Stomach (tissue), 8 donors: ENCODE measurements at regions not wholly inside any gene's neighbourhood (a gene's known extent, or its start where the extent isn't known, plus 50 kb on each side); places are given as distances from the start of the nearest gene placed in this dataset.
A peak's percentile ranks its signal among the peaks of the same experiment; 100 is the strongest.
"Not testable (repeated sequence)": the region's sequence is repeated elsewhere in the genome, so short reads cannot be mapped to it uniquely, and the experiment has no call there.

ENCODE experiments used
- DNase-seq, 2 donors: peaks; one replicate each; pipeline versions ENCODE4 v3.0.0 to v3.0.0-alpha.2; 2013 to 2019
- H3K27ac ChIP-seq, 5 donors: fragments of 200-600 bp in 4 of 5; sonication (generic) in 4 of 5; one replicate each; pipeline ENCODE4 v1.5.1; 2013 to 2019; ENCODE audit warnings: mild to moderate bottlenecking in 1 of 5, moderate library complexity in 1 of 5
- H3K27me3 ChIP-seq, 3 donors: fragments of 200-600 bp; sonication (generic); one replicate each; pipeline ENCODE4 v1.5.1; 2017 to 2019; ENCODE audit warnings: mixed run types in 1 of 3
- H3K36me3 ChIP-seq, 4 donors: fragments of 200-600 bp; sonication (generic); 1 replicate in 3 of 4; 2 replicates in 1 of 4; pipeline ENCODE4 v1.5.1; 2016 to 2019
- H3K4me1 ChIP-seq, 4 donors: fragments of 200-600 bp; sonication (generic); one replicate each; pipeline ENCODE4 v1.5.1; 2016 to 2019
- H3K4me3 ChIP-seq, 4 donors: fragments of 200-600 bp; sonication (generic) in 3 of 4; one replicate each; pipeline ENCODE4 v1.5.1; 2016 to 2019; ENCODE audit warnings: mild to moderate bottlenecking in 1 of 4
- H3K9me3 ChIP-seq, 4 donors: fragments of 200-600 bp; sonication (generic); one replicate each; pipeline ENCODE4 v1.5.1; 2016 to 2019
- CTCF ChIP-seq, 7 experiments: fragments of 450-650 bp in 4 of 7; fragments of 200-600 bp in 3 of 7; sonication (generic) in 3 of 7; IDR thresholded peaks; one replicate each; pipeline ENCODE4 v1.5.1; 2016 to 2019; ENCODE audit warnings: antibody characterized with exemption in 7 of 7, control low read depth in 2 of 7, mild to moderate bottlenecking in 1 of 7
- EP300 ChIP-seq: sonication (generic); formaldehyde crosslinking; IDR thresholded peaks from one replicate; pipeline ENCODE4 v1.6.1; 2017; ENCODE audit warnings: antibody characterized with exemption
- POLR2A ChIP-seq, 4 donors: fragments of 450-650 bp; IDR thresholded peaks; one replicate each; pipeline ENCODE4 v1.6.1; 2016; ENCODE audit warnings: antibody characterized with exemption in 4 of 4, control low read depth in 2 of 4, mild to moderate bottlenecking in 1 of 4, moderate library complexity in 1 of 4
- POLR2AphosphoS5 ChIP-seq, 3 donors: sonication (generic); formaldehyde crosslinking; IDR thresholded peaks; one replicate each; pipeline ENCODE4 v1.6.1; 2016; ENCODE audit warnings: antibody characterized with exemption in 3 of 3
- WGBS, 5 donors: extraction: QIAGEN DNeasy Blood & Tissue Kit in 3 of 5; methylation state at CpG; one replicate each; pipeline versions ENCODE4 v1.1.5 to v1.1.7; 2013 to 2018; 5-methylcytosine and 5-hydroxymethylcytosine counted together
- intact Hi-C: fragments of 100-400 bp; cut with DNase I; formaldehyde crosslinking; loops from one replicate; pipeline ENCODE4 v1.15.1; 2023; ENCODE audit warnings: low total_unique reads
- donor health status: healthy with polysubstance abuse.
- donor health status: Bipolar disorder and iron deficiency.
- donor health status: healthy.

DNA sequence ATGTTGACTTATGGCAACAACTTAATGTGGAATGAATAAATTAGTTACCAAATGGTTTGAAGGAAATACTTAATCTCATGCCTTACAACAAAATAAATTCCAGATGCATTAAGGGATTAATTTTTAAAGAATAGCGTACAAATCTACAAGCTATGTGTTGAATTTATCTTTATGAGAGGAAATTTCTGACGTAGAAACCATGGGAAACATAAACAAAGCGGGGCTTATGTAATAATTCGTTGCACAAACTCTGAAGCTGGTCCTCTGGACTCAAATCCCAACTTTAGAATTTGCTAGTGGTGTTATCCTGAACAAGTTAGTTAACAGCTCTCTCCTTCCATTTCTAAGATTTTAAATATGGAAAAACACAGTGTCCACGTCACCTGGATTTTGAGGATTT lies 137.4 kb upstream of the CALCR start:
- H3K9me3 ChIP-seq = no peaks in the 10 kb centered on the region
- no peaks in the 10 kb centered on the region for H3K36me3 ChIP-seq
- intact Hi-C loops = no loop called here
- H3K27me3 ChIP-seq = no peaks in the 10 kb centered on the region
- no peak for TF ChIP-seq POLR2A (IDR thresholded peaks at IDR 0.05)
- no peak for TF ChIP-seq POLR2AphosphoS5 (IDR thresholded peaks at IDR 0.05)
- TF ChIP-seq CTCF (IDR thresholded peaks at IDR 0.05) = no peak
- no peak for TF ChIP-seq EP300
- DNase-seq = peak in 1 of 2 donors; percentile 3
- H3K4me1 ChIP-seq = no peaks in the 10 kb centered on the region
- WGBS, 5 donors = 47 to 67% (median 60%) methylated on average over 5 of the region's 5 CpGs
- no peak overlapping the region for H3K27ac ChIP-seq
- H3K4me3 ChIP-seq = no peak overlapping the region

- H3K36me3 ChIP-seq, H3K9me3 ChIP-seq, intact Hi-C loops, H3K27ac ChIP-seq, DNase-seq, H3K4me1 ChIP-seq, H3K4me3 ChIP-seq, H3K27me3 ChIP-seq: not testable (repeated sequence)
- WGBS, 5 donors = 79 to 95% (median 82%) methylated on average over 5 of the region's 5 CpGs
Measured at GRCh38 chr7:93708255-93708654, 133.7 kb upstream of the CALCR start.

DNA sequence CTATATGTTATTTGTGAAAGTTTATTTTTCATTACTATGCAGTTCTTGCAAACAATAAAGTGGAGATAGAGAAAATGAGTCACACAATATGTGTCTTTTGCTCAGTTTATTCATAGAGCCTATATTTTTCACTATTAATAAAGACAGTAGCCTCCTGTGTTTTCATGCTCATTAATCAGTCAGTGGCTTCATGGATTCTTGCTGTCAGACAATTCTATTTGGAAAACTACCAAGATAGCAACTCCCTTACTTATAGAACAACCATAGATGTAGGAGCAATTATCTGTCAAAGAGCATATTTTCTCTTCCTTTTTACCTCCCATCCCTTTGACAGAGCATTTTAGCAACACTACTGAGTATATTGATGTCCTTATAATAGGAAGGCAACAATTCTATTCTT lies 132.7 kb upstream of the CALCR start:
- TF ChIP-seq CTCF (IDR thresholded peaks at IDR 0.05) (no peak), EP300 (no peak), POLR2A (IDR thresholded peaks at IDR 0.05) (no peak), POLR2AphosphoS5 (IDR thresholded peaks at IDR 0.05) (no peak)
- no peak for DNase-seq

GRCh38 chr7:93706162-93706561 lies 131.6 kb upstream of the CALCR start:
- intact Hi-C loops, H3K9me3 ChIP-seq, H3K27me3 ChIP-seq, H3K4me3 ChIP-seq, H3K36me3 ChIP-seq, DNase-seq, H3K4me1 ChIP-seq, H3K27ac ChIP-seq: not testable (repeated sequence)
- WGBS, 5 donors = 76 to 97% (median 82%) methylated on average over 4 of the region's 4 CpGs

More for the DNA sequence above, 132.7 kb upstream of the CALCR start:
- no peaks in the 10 kb centered on the region for H3K27me3 ChIP-seq
- no peaks in the 10 kb centered on the region for H3K4me1 ChIP-seq
- H3K9me3 ChIP-seq = no peaks in the 10 kb centered on the region
- H3K36me3 ChIP-seq = no peaks in the 10 kb centered on the region
- no peak overlapping the region for H3K27ac ChIP-seq
- intact Hi-C loops = no loop called here
- no peak overlapping the region for H3K4me3 ChIP-seq

DNA sequence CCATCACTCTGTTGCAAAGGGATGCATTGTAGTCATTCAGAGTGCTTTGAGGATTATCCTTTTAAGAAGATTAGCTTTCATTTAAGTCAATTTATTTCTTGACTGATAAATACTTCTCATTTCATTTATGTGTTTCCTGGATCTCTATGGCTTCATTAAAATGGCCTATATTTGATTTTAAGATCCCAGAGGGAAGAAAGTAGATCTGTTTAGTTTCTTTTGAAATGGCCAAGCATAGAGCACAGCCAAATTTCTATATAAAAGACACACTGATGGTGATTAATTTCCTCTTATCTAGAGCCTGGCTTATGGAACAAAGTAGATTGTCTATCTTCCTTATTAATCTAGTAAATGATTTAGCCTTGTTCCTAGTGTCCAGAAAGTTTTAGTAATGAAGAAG lies 129.7 kb upstream of the CALCR start:
- intact Hi-C loops = no loop called here
- Histone ChIP-seq H3K27me3 (no peaks in the 10 kb centered on the region), H3K27ac (no peak overlapping the region), H3K36me3 (no peaks in the 10 kb centered on the region), H3K9me3 (no peaks in the 10 kb centered on the region), H3K4me1 (no peaks in the 10 kb centered on the region), H3K4me3 (no peak overlapping the region)
- no peak for DNase-seq
- TF ChIP-seq CTCF (IDR thresholded peaks at IDR 0.05) = no peak
- TF ChIP-seq EP300 = no peak
- TF ChIP-seq POLR2A (IDR thresholded peaks at IDR 0.05) = no peak
- TF ChIP-seq POLR2AphosphoS5 (IDR thresholded peaks at IDR 0.05) = no peak

- intact Hi-C loops = no loop called here
Measured at GRCh38 chr7:93697901-93698300, 123.4 kb upstream of the CALCR start.

More at GRCh38 chr7:93697901-93698300, 123.4 kb upstream of the CALCR start:
- Histone ChIP-seq H3K27ac (no peak overlapping the region), H3K4me1 (no peaks in the 10 kb centered on the region), H3K4me3 (no peak overlapping the region), H3K27me3 (no peaks in the 10 kb centered on the region), H3K9me3 (no peaks in the 10 kb centered on the region), H3K36me3 (no peaks in the 10 kb centered on the region)
- no peak for DNase-seq
- WGBS, 5 donors = 44 to 80% (median 54%) methylated on average over 1 of the region's 1 CpG
- TF ChIP-seq CTCF (IDR thresholded peaks at IDR 0.05) (no peak), EP300 (no peak), POLR2AphosphoS5 (IDR thresholded peaks at IDR 0.05) (no peak), POLR2A (IDR thresholded peaks at IDR 0.05) (no peak)
